Liver (tissue), 7 donors: ENCODE measurements at regions not wholly inside any gene's neighbourhood (a gene's known extent, or its start where the extent isn't known, plus 50 kb on each side); places are given as distances from the start of the nearest gene placed in this dataset.
"Not testable (repeated sequence)": the region's sequence is repeated elsewhere in the genome, so short reads cannot be mapped to it uniquely, and the experiment has no call there.

Source experiments
- DNase-seq: peaks from one replicate; pipeline ENCODE4 v3.0.0-alpha.2; 2017; ENCODE audit warnings: low spot score
- H3K27ac ChIP-seq, 2 donors: one replicate each; pipeline ENCODE4 v1.7.0; 2013; ENCODE audit warnings: inconsistent platforms in 2 of 2, low read length in 2 of 2, control low read depth in 1 of 2, low read depth in 1 of 2, mild to moderate bottlenecking in 1 of 2
- H3K27me3 ChIP-seq, 4 donors: one replicate each; pipeline versions ENCODE4 v1.6.1 to v1.7.0; 2013; ENCODE audit warnings: low read length in 3 of 4, inconsistent platforms in 1 of 4, mild to moderate bottlenecking in 1 of 4, moderate library complexity in 1 of 4; ENCODE audit not compliant: control insufficient read depth in 4 of 4, insufficient read depth in 4 of 4
- H3K36me3 ChIP-seq, 4 donors: one replicate each; pipeline versions ENCODE4 v1.6.1 to v1.7.0; 2013; ENCODE audit warnings: low read length in 3 of 4, mild to moderate bottlenecking in 3 of 4, low read depth in 1 of 4, moderate library complexity in 1 of 4; ENCODE audit not compliant: control insufficient read depth in 4 of 4, insufficient read depth in 3 of 4
- H3K4me1 ChIP-seq, 4 donors: one replicate each; pipeline versions ENCODE4 v1.6.1 to v1.7.0; 2013; ENCODE audit warnings: low read length in 3 of 4, mild to moderate bottlenecking in 3 of 4, moderate library complexity in 1 of 4; ENCODE audit not compliant: control insufficient read depth in 4 of 4, insufficient read depth in 4 of 4
- H3K4me3 ChIP-seq, 3 donors: one replicate each; pipeline versions ENCODE4 v1.6.1 to v1.7.0; 2013; ENCODE audit warnings: low read length in 3 of 3, control low read depth in 1 of 3, low read depth in 1 of 3, mild to moderate bottlenecking in 1 of 3
- H3K9ac ChIP-seq, 2 donors: one replicate each; pipeline ENCODE4 v1.7.0; 2013; ENCODE audit warnings: low read length in 2 of 2, mild to moderate bottlenecking in 2 of 2, moderate library complexity in 2 of 2, control low read depth in 1 of 2, low read depth in 1 of 2
- H3K9me3 ChIP-seq, 4 donors: one replicate each; pipeline versions ENCODE4 v1.6.1 to v1.7.0; 2013; ENCODE audit warnings: low read length in 3 of 4; ENCODE audit not compliant: control insufficient read depth in 4 of 4
- ATF3 ChIP-seq: IDR thresholded peaks from 2 replicates; pipeline ENCODE4 v1.6.1; 2016; ENCODE audit warnings: antibody characterized with exemption
- EGR1 ChIP-seq, 2 donors: IDR thresholded peaks; 2 replicates each; pipeline ENCODE4 v1.6.1; 2016 to 2018; ENCODE audit warnings: antibody characterized with exemption in 2 of 2, low read depth in 2 of 2
- FOXA1 ChIP-seq: IDR thresholded peaks from 2 replicates; pipeline ENCODE4 v1.6.1; 2016; ENCODE audit warnings: antibody characterized with exemption
- FOXA2 ChIP-seq: IDR thresholded peaks from 2 replicates; pipeline ENCODE4 v1.6.1; 2016; ENCODE audit warnings: antibody characterized with exemption
- GABPA ChIP-seq, 2 donors: IDR thresholded peaks in 1 of 2; conservative IDR thresholded peaks in 1 of 2; 2 replicates each; pipeline ENCODE4 v1.6.1; 2016; ENCODE audit warnings: antibody characterized with exemption in 2 of 2, mild to moderate bottlenecking in 1 of 2, moderate library complexity in 1 of 2
- HNF4A ChIP-seq, 2 donors: conservative IDR thresholded peaks; 2 replicates each; pipeline ENCODE4 v1.6.1; 2016; ENCODE audit warnings: antibody characterized with exemption in 2 of 2, mild to moderate bottlenecking in 2 of 2
- HNF4G ChIP-seq: IDR thresholded peaks from 2 replicates; pipeline ENCODE4 v1.6.1; 2016; ENCODE audit warnings: antibody characterized with exemption
- MAX ChIP-seq: IDR thresholded peaks from 2 replicates; pipeline ENCODE4 v1.6.1; 2016; ENCODE audit warnings: antibody characterized with exemption
- NR2F2 ChIP-seq: IDR thresholded peaks from 2 replicates; pipeline ENCODE4 v1.6.1; 2016; ENCODE audit warnings: antibody characterized with exemption
- RAD21 ChIP-seq, 2 donors: IDR thresholded peaks; 2 replicates each; pipeline ENCODE4 v1.6.1; 2016; ENCODE audit warnings: antibody characterized with exemption in 2 of 2, mild to moderate bottlenecking in 2 of 2
- REST ChIP-seq: IDR thresholded peaks from 2 replicates; pipeline ENCODE4 v1.6.1; 2016; ENCODE audit warnings: antibody characterized with exemption, mild to moderate bottlenecking
- RXRA ChIP-seq, 2 donors: IDR thresholded peaks; 2 replicates each; pipeline ENCODE4 v1.6.1; 2017 to 2018; ENCODE audit warnings: antibody characterized with exemption in 2 of 2, mild to moderate bottlenecking in 1 of 2
- SP1 ChIP-seq: IDR thresholded peaks from 2 replicates; pipeline ENCODE4 v1.6.1; 2018; ENCODE audit warnings: antibody characterized with exemption, mild to moderate bottlenecking
- TAF1 ChIP-seq: conservative IDR thresholded peaks from 2 replicates; pipeline ENCODE4 v1.6.1; 2016; ENCODE audit warnings: antibody characterized with exemption, mild to moderate bottlenecking
- YY1 ChIP-seq: IDR thresholded peaks from 2 replicates; pipeline ENCODE4 v1.6.1; 2016; ENCODE audit warnings: antibody characterized with exemption, mild to moderate bottlenecking
- ZBTB33 ChIP-seq: IDR thresholded peaks from 2 replicates; pipeline ENCODE4 v1.6.1; 2016; ENCODE audit warnings: antibody characterized with exemption
- WGBS: extraction: QIAGEN DNeasy Blood & Tissue Kit; methylation state at CpG from one replicate; pipeline ENCODE4 v1.1.7; 2013; 5-methylcytosine and 5-hydroxymethylcytosine counted together
- donor health status: healthy.
- donor health status: healthy.
- donor health status: healthy.
- donor health status: healthy.

GRCh38 chr5:162685302-162685701, 617.7 kb downstream of the GABRG2 start:
- H3K9ac ChIP-seq = no peak overlapping the region
- no peaks in the 10 kb centered on the region for H3K36me3 ChIP-seq
- no peaks in the 10 kb centered on the region for H3K27me3 ChIP-seq
- no peak for TF ChIP-seq YY1
- no peak for TF ChIP-seq HNF4A (conservative IDR thresholded peaks at IDR 0.05)
- no peak for TF ChIP-seq NR2F2
- TF ChIP-seq TAF1 = no peak
- TF ChIP-seq FOXA2 = no peak
- no peak for TF ChIP-seq EGR1 (IDR thresholded peaks at IDR 0.05; ENCODE audit: low read depth in 2 of 2)
- no peak for TF ChIP-seq GABPA (IDR thresholded peaks at IDR 0.05 in 1 of 2, conservative IDR thresholded peaks at IDR 0.05 in 1 of 2)
- TF ChIP-seq REST = no peak
- no peak for TF ChIP-seq HNF4G
- no peak for TF ChIP-seq RAD21 (IDR thresholded peaks at IDR 0.05)
- no peak for TF ChIP-seq MAX
- TF ChIP-seq RXRA (IDR thresholded peaks at IDR 0.05) = no peak
- no peak for TF ChIP-seq FOXA1
- TF ChIP-seq ZBTB33 = no peak
- TF ChIP-seq ATF3 = no peak
- H3K27ac ChIP-seq = no peak overlapping the region
- no peak for DNase-seq
- no peaks in the 10 kb centered on the region for H3K9me3 ChIP-seq
- WGBS = 93% methylated on average over 15 of the region's 15 CpGs
- H3K4me1 ChIP-seq = no peaks in the 10 kb centered on the region
- H3K4me3 ChIP-seq = no peak overlapping the region

GRCh38 chr5:162696272-162696671, 628.7 kb downstream of the GABRG2 start:
- H3K9me3 ChIP-seq, H3K36me3 ChIP-seq, H3K4me1 ChIP-seq, H3K4me3 ChIP-seq, H3K27me3 ChIP-seq, H3K9ac ChIP-seq, H3K27ac ChIP-seq, DNase-seq: not testable (repeated sequence)
- WGBS = 84% methylated on average over 5 of the region's 5 CpGs

- Histone ChIP-seq H3K36me3 (no peaks in the 10 kb centered on the region), H3K27me3 (no peaks in the 10 kb centered on the region), H3K4me3 (no peak overlapping the region), H3K9me3 (no peaks in the 10 kb centered on the region), H3K27ac (no peak overlapping the region), H3K9ac (no peak overlapping the region), H3K4me1 (no peaks in the 10 kb centered on the region)
- DNase-seq = no peak
- 76% methylated on average over 4 of the region's 4 CpGs for WGBS
- TF ChIP-seq REST = no peak
- no peak for TF ChIP-seq RXRA (IDR thresholded peaks at IDR 0.05)
- TF ChIP-seq ATF3 = no peak
- no peak for TF ChIP-seq SP1
- no peak for TF ChIP-seq TAF1
- TF ChIP-seq FOXA2 = no peak
- TF ChIP-seq NR2F2 = no peak
- TF ChIP-seq EGR1 (IDR thresholded peaks at IDR 0.05; ENCODE audit: low read depth in 2 of 2) = no peak
- no peak for TF ChIP-seq MAX
- TF ChIP-seq YY1 = no peak
These were observed 631.8 kb downstream of the GABRG2 start for GRCh38 chr5:162699361-162699760.
